ENCODE measurements at regions not wholly inside any gene's neighbourhood (a gene's known extent, or its start where the extent isn't known, plus 50 kb on each side); places are given as distances from the start of the nearest gene placed in this dataset.

GRCh38 chr10:57905861-57906260 is 361.8 kb downstream of the IPMK start:
- H3K9ac ChIP-seq (ENCODE audit: low read depth in 2 of 2, low read length in 2 of 2) = no peak overlapping the region
- H3K4me3 ChIP-seq = no peak overlapping the region
- no peaks in the 10 kb centered on the region for H3K4me1 ChIP-seq
- H3K27me3 ChIP-seq = no peaks in the 10 kb centered on the region
- no peaks in the 10 kb centered on the region for H3K9me3 ChIP-seq
- no peak overlapping the region for H3K27ac ChIP-seq
- TF ChIP-seq CTCF (IDR thresholded peaks at IDR 0.05) = no peak
- H3K36me3 ChIP-seq = no peaks in the 10 kb centered on the region
- no peak for DNase-seq
- intact Hi-C loops (cut with DNase I) = no loop called here

GRCh38 chr10:57905010-57905409 is 362.7 kb downstream of the IPMK start:
- intact Hi-C loops (cut with DNase I) = no loop called here
- no peak for TF ChIP-seq CTCF (IDR thresholded peaks at IDR 0.05)
- Histone ChIP-seq H3K9ac (ENCODE audit: low read depth in 2 of 2, low read length in 2 of 2) (no peak overlapping the region), H3K36me3 (no peaks in the 10 kb centered on the region), H3K27ac (no peak overlapping the region), H3K4me3 (no peak overlapping the region), H3K9me3 (no peaks in the 10 kb centered on the region), H3K27me3 (no peaks in the 10 kb centered on the region), H3K4me1 (no peaks in the 10 kb centered on the region)
- no peak for DNase-seq

GRCh38 chr10:57898231-57898630 is 369.5 kb downstream of the IPMK start:
- H3K9ac ChIP-seq (ENCODE audit: low read depth in 2 of 2, low read length in 2 of 2) = peak overlapping the region in 1 of 2 donors; percentile 5
- peak overlapping the region; percentile 25 for H3K27ac ChIP-seq
- no peaks in the 10 kb centered on the region for H3K27me3 ChIP-seq
- no peaks in the 10 kb centered on the region for H3K9me3 ChIP-seq
- no peaks in the 10 kb centered on the region for H3K36me3 ChIP-seq
- intact Hi-C loops (cut with DNase I) = no loop called here
- H3K4me1 ChIP-seq = no peaks in the 10 kb centered on the region
- H3K4me3 ChIP-seq = no peak overlapping the region
- peak; percentile 72 for DNase-seq
- no peak for TF ChIP-seq CTCF (IDR thresholded peaks at IDR 0.05)

- intact Hi-C loops (cut with DNase I) = no loop called here
- Histone ChIP-seq H3K27ac (peak overlapping the region; percentile 25), H3K9me3 (no peaks in the 10 kb centered on the region), H3K4me3 (no peak overlapping the region), H3K9ac (ENCODE audit: low read depth in 2 of 2, low read length in 2 of 2) (peak overlapping the region in 1 of 2 donors; percentile 5), H3K4me1 (no peaks in the 10 kb centered on the region), H3K36me3 (no peaks in the 10 kb centered on the region), H3K27me3 (no peaks in the 10 kb centered on the region)
- TF ChIP-seq CTCF (IDR thresholded peaks at IDR 0.05) = no peak
- DNase-seq = peak; percentile 34
Measured at GRCh38 chr10:57897611-57898010, 370.1 kb downstream of the IPMK start.

GRCh38 chr10:57894361-57894760 is 373.3 kb downstream of the IPMK start:
- H3K36me3 ChIP-seq = no peaks in the 10 kb centered on the region
- H3K27me3 ChIP-seq = no peaks in the 10 kb centered on the region
- H3K9me3 ChIP-seq = no peaks in the 10 kb centered on the region
- H3K27ac ChIP-seq = no peak overlapping the region
- H3K4me3 ChIP-seq = no peak overlapping the region
- DNase-seq = no peak
- no peak overlapping the region for H3K9ac ChIP-seq (ENCODE audit: low read depth in 2 of 2, low read length in 2 of 2)
- TF ChIP-seq CTCF (IDR thresholded peaks at IDR 0.05) = no peak
- peaks cover 3% of the 10 kb centered on the region for H3K4me1 ChIP-seq
- intact Hi-C loops (cut with DNase I) = no loop called here
